ENCODE measurements at regions not wholly inside any gene's neighbourhood (a gene's known extent, or its start where the extent isn't known, plus 50 kb on each side); places are given as distances from the start of the nearest gene placed in this dataset.

- no peak for DNase-seq
Observed at GRCh38 chr22:48849963-48850657, 977.6 kb downstream of the BRD1 start.

GRCh38 chr22:48849219-48849912 lies 978.3 kb downstream of the BRD1 start:
- DNase-seq: no peak

- DNase-seq: no peak
Observed at GRCh38 chr22:48846200-48846599, 981.5 kb downstream of the BRD1 start.

- no peak for DNase-seq
Observed at GRCh38 chr22:48845356-48845936, 982.2 kb downstream of the BRD1 start.

GRCh38 chr22:48844056-48844675 lies 983.5 kb downstream of the BRD1 start:
- DNase-seq: no peak

- DNase-seq: no peak
Observed at GRCh38 chr22:48843640-48844039, 984.0 kb downstream of the BRD1 start.

- no peak for DNase-seq
Observed at GRCh38 chr22:48842976-48843375, 984.7 kb downstream of the BRD1 start.

- DNase-seq: no peak
Observed at GRCh38 chr22:48842583-48842945, 985.1 kb downstream of the BRD1 start.

GRCh38 chr22:48841881-48842582 lies 985.6 kb downstream of the BRD1 start:
- DNase-seq: no peak

GRCh38 chr22:48840112-48840949 lies 987.3 kb downstream of the BRD1 start:
- no peak for DNase-seq

GRCh38 chr22:48838846-48839730 lies 988.6 kb downstream of the BRD1 start:
- no peak for DNase-seq

- DNase-seq: no peak
Observed at GRCh38 chr22:48838376-48838775, 989.3 kb downstream of the BRD1 start.

GRCh38 chr22:48837341-48837935 lies 990.2 kb downstream of the BRD1 start:
- no peak for DNase-seq

GRCh38 chr22:48836673-48837340 lies 990.9 kb downstream of the BRD1 start:
- no peak for DNase-seq

GRCh38 chr22:48835857-48836672 lies 991.6 kb downstream of the BRD1 start:
- no peak for DNase-seq

GRCh38 chr22:48835364-48835763 lies 992.3 kb downstream of the BRD1 start:
- DNase-seq: no peak

GRCh38 chr22:48834404-48834803 lies 993.3 kb downstream of the BRD1 start:
- DNase-seq: no peak

GRCh38 chr22:48832592-48832991 lies 995.1 kb downstream of the BRD1 start:
- peak; percentile 60 for DNase-seq

- no peak for DNase-seq
Observed at GRCh38 chr22:48829908-48830307, 997.8 kb downstream of the BRD1 start.

Data from activated CD4-positive, alpha-beta T cell treated with anti-CD3 and anti-CD28 coated beads, Interleukin-2, amount 50 U/mL, for 16 hours (primary cell).